SK-N-SH treated with all-trans-retinoic acid at 6 μM for 48 hours (cell line): ENCODE measurements at regions not wholly inside any gene's neighbourhood (a gene's known extent, or its start where the extent isn't known, plus 50 kb on each side); places are given as distances from the start of the nearest gene placed in this dataset.

Experiments used
- ATAC-seq: fragments of 200-7000 bp; cut with Tn5 transposase; 3 replicates; pipeline ENCODE4 v1.9.1; 2020; ENCODE audit warnings: mild to moderate bottlenecking, moderate library complexity
- ARNTL ChIP-seq: fragments of 450-650 bp; formaldehyde crosslinking; IDR thresholded peaks from 2 replicates; pipeline ENCODE4 v1.5.0; 2020; ENCODE audit warnings: low read depth, mild to moderate bottlenecking, moderate library complexity, borderline replicate concordance
- BACH2 ChIP-seq: fragments of 250-450 bp; sonication (Bioruptor Pico); IDR thresholded peaks from 2 replicates; pipeline ENCODE4 v1.9.0; 2021; ENCODE audit warnings: mild to moderate bottlenecking, borderline replicate concordance
- CSDC2 ChIP-seq: fragments of 250-450 bp; sonication (Bioruptor Pico); IDR thresholded peaks from 2 replicates; pipeline ENCODE4 v1.5.0; 2020; ENCODE audit warnings: mild to moderate bottlenecking, moderate library complexity
- ESRRG ChIP-seq: fragments of 250-450 bp; sonication (Bioruptor Pico); IDR thresholded peaks from 2 replicates; pipeline ENCODE4 v1.6.1; 2021; ENCODE audit warnings: mild to moderate bottlenecking
- GLIS3 ChIP-seq: fragments of 250-450 bp; sonication (Bioruptor Pico); IDR thresholded peaks from 2 replicates; pipeline ENCODE4 v1.5.0; 2020; ENCODE audit warnings: mild to moderate bottlenecking, moderate library complexity
- ISL1 ChIP-seq: fragments of 250-450 bp; sonication (Bioruptor Pico); IDR thresholded peaks from 2 replicates; pipeline ENCODE4 v2.1.2; 2022; ENCODE audit warnings: mild to moderate bottlenecking, moderate library complexity
- OSR1 ChIP-seq: fragments of 250-450 bp; sonication (Bioruptor Pico); IDR thresholded peaks from 2 replicates; pipeline ENCODE4 v1.8.0; 2022; ENCODE audit warnings: moderate library complexity, mild to moderate bottlenecking, inconsistent platforms
- PATZ1 ChIP-seq: fragments of 250-450 bp; sonication (Bioruptor Pico); IDR thresholded peaks from 2 replicates; pipeline ENCODE4 v1.8.0; 2020; ENCODE audit warnings: mild to moderate bottlenecking, moderate library complexity, borderline replicate concordance
- PPARA ChIP-seq: fragments of 250-450 bp; sonication (Bioruptor Pico); IDR thresholded peaks from 2 replicates; pipeline ENCODE4 v1.5.0; 2020; ENCODE audit warnings: mild to moderate bottlenecking, borderline replicate concordance
- RARB ChIP-seq: fragments of 250-450 bp; sonication (Bioruptor Pico); IDR thresholded peaks from 2 replicates; pipeline ENCODE4 v1.8.0; 2021; ENCODE audit warnings: mild to moderate bottlenecking, moderate library complexity
- SNAI2 ChIP-seq: fragments of 250-450 bp; sonication (Bioruptor Pico); IDR thresholded peaks from 2 replicates; pipeline ENCODE4 v1.5.0; 2020; ENCODE audit warnings: mild to moderate bottlenecking, moderate library complexity
- TCF4 ChIP-seq: fragments of 250-450 bp; sonication (Bioruptor Pico); IDR thresholded peaks from 2 replicates; pipeline ENCODE4 v1.8.0; 2021; ENCODE audit warnings: mild to moderate bottlenecking, moderate library complexity, borderline replicate concordance
- TOX ChIP-seq: fragments of 250-450 bp; sonication (Bioruptor Pico); IDR thresholded peaks from 2 replicates; pipeline ENCODE4 v1.8.0; 2021; ENCODE audit warnings: mild to moderate bottlenecking, moderate library complexity, borderline replicate concordance
- TSHZ2 ChIP-seq: fragments of 250-450 bp; sonication (Bioruptor Pico); IDR thresholded peaks from 2 replicates; pipeline ENCODE4 v1.5.0; 2020; ENCODE audit warnings: mild to moderate bottlenecking, moderate library complexity
- ZC3H10 ChIP-seq: fragments of 250-450 bp; sonication (Bioruptor Pico); IDR thresholded peaks from 2 replicates; pipeline ENCODE4 v1.5.1; 2021; ENCODE audit warnings: mild to moderate bottlenecking, moderate library complexity
- ZFP3 ChIP-seq: fragments of 250-450 bp; sonication (Bioruptor Pico); IDR thresholded peaks from 2 replicates; pipeline ENCODE4 v1.5.0; 2020; ENCODE audit warnings: mild to moderate bottlenecking, moderate library complexity
- ZFP30 ChIP-seq: fragments of 450-650 bp; formaldehyde crosslinking; IDR thresholded peaks from 2 replicates; pipeline ENCODE4 v1.5.0; 2022; ENCODE audit warnings: mild to moderate bottlenecking, moderate library complexity
- ZNF565 ChIP-seq: fragments of 450-650 bp; formaldehyde crosslinking; conservative IDR thresholded peaks from 2 replicates; pipeline ENCODE4 v1.5.0; 2020; ENCODE audit warnings: low read depth, mild to moderate bottlenecking, moderate library complexity
- ZNF70 ChIP-seq: fragments of 450-650 bp; formaldehyde crosslinking; IDR thresholded peaks from 2 replicates; pipeline ENCODE4 v1.5.0; 2020; ENCODE audit warnings: mild to moderate bottlenecking, moderate library complexity
- ZNF8 ChIP-seq: fragments of 450-650 bp; formaldehyde crosslinking; IDR thresholded peaks from 2 replicates; pipeline ENCODE4 v1.5.0; 2020; ENCODE audit warnings: mild to moderate bottlenecking, moderate library complexity
- TF ChIP-seq, protein P1 (sequence below): fragments of 250-450 bp; sonication (Bioruptor Pico); IDR thresholded peaks from 2 replicates; pipeline ENCODE4 v1.5.1; 2021; ENCODE audit warnings: mild to moderate bottlenecking, moderate library complexity
- TF ChIP-seq, protein P2 (sequence below): fragments of 250-450 bp; sonication (Bioruptor Pico); IDR thresholded peaks from 2 replicates; pipeline ENCODE4 v1.5.1; 2020; ENCODE audit warnings: low read depth, mild to moderate bottlenecking, moderate library complexity

GRCh38 chr2:240300261-240300821 lies 135.1 kb upstream of the GPC1 start (continued):
- TF ChIP-seq, protein P1, sequence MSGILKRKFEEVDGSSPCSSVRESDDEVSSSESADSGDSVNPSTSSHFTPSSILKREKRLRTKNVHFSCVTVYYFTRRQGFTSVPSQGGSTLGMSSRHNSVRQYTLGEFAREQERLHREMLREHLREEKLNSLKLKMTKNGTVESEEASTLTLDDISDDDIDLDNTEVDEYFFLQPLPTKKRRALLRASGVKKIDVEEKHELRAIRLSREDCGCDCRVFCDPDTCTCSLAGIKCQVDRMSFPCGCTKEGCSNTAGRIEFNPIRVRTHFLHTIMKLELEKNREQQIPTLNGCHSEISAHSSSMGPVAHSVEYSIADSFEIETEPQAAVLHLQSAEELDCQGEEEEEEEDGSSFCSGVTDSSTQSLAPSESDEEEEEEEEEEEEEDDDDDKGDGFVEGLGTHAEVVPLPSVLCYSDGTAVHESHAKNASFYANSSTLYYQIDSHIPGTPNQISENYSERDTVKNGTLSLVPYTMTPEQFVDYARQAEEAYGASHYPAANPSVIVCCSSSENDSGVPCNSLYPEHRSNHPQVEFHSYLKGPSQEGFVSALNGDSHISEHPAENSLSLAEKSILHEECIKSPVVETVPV (CRISPR knock-in tag), result no peak
- TF ChIP-seq TCF4 (CRISPR knock-in tag), result no peak
- no peak for TF ChIP-seq PPARA (CRISPR knock-in tag)
- TF ChIP-seq SNAI2, result no peak
- TF ChIP-seq BACH2 (CRISPR knock-in tag), result no peak
- TF ChIP-seq TOX, result no peak
- TF ChIP-seq OSR1 (CRISPR knock-in tag), result no peak

DNA sequence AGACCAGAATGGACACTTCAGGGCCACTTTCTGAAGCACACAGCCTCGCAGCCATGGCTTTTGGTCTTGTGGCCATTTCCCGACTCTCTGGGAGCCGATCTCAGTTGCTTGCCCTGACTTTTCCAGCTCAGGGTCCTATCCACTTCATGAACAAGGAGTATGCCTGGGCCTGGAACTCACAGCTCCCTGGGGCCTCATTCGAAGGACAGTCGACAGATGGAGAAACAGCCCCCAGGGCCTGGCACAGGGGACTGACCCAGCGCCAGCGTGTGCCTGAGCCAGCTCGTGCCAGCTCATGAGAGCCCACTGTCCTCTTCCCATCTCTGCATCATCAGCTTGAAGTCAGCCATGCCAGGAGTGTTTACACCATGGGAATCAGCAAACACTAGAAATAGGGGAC lies 134.6 kb upstream of the GPC1 start:
- TF ChIP-seq ARNTL (CRISPR knock-in tag) (no peak), BACH2 (CRISPR knock-in tag) (no peak), ZC3H10 (CRISPR knock-in tag) (no peak), RARB (CRISPR knock-in tag) (no peak), ESRRG (CRISPR knock-in tag) (no peak), ZNF565 (CRISPR knock-in tag) (no peak), ISL1 (CRISPR knock-in tag) (no peak), GLIS3 (CRISPR knock-in tag) (no peak), ZFP3 (CRISPR knock-in tag) (no peak), ZFP30 (CRISPR knock-in tag) (no peak)
- TF ChIP-seq, protein P1 (CRISPR knock-in tag), result no peak
- TF ChIP-seq, all 23 proteins: peak for 0
- no peak for ATAC-seq

GRCh38 chr2:240301256-240301795 lies 134.1 kb upstream of the GPC1 start:
- TF ChIP-seq ZC3H10 (CRISPR knock-in tag) (no peak), SNAI2 (no peak), TOX (no peak), ZFP3 (CRISPR knock-in tag) (no peak), CSDC2 (CRISPR knock-in tag) (no peak), BACH2 (CRISPR knock-in tag) (no peak), ZNF565 (CRISPR knock-in tag) (no peak), PATZ1 (CRISPR knock-in tag) (no peak)
- TF ChIP-seq, protein P2, sequence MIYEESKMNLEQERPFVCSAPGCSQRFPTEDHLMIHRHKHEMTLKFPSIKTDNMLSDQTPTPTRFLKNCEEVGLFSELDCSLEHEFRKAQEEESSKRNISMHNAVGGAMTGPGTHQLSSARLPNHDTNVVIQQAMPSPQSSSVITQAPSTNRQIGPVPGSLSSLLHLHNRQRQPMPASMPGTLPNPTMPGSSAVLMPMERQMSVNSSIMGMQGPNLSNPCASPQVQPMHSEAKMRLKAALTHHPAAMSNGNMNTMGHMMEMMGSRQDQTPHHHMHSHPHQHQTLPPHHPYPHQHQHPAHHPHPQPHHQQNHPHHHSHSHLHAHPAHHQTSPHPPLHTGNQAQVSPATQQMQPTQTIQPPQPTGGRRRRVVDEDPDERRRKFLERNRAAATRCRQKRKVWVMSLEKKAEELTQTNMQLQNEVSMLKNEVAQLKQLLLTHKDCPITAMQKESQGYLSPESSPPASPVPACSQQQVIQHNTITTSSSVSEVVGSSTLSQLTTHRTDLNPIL (CRISPR knock-in tag), result no peak
- ATAC-seq, result no peak

GRCh38 chr2:240302041-240302440 lies 133.4 kb upstream of the GPC1 start:
- no peak for ATAC-seq
- no peak for TF ChIP-seq ESRRG (CRISPR knock-in tag)
- TF ChIP-seq ZFP3 (CRISPR knock-in tag), result no peak
- no peak for TF ChIP-seq PPARA (CRISPR knock-in tag)
- TF ChIP-seq ZNF8 (CRISPR knock-in tag), result no peak

GRCh38 chr2:240302933-240303595 lies 132.4 kb upstream of the GPC1 start:
- ATAC-seq, result no peak
- TF ChIP-seq ZNF8 (CRISPR knock-in tag) (no peak), ZFP30 (CRISPR knock-in tag) (no peak), TOX (no peak), ISL1 (CRISPR knock-in tag) (no peak), BACH2 (CRISPR knock-in tag) (no peak), ESRRG (CRISPR knock-in tag) (no peak), TSHZ2 (no peak), ZFP3 (CRISPR knock-in tag) (no peak), ZNF70 (CRISPR knock-in tag) (no peak), ARNTL (CRISPR knock-in tag) (no peak), OSR1 (CRISPR knock-in tag) (no peak), PPARA (CRISPR knock-in tag) (no peak)
- TF ChIP-seq, protein P2 (CRISPR knock-in tag), result no peak
